ENCODE measurements at regions not wholly inside any gene's neighbourhood (a gene's known extent, or its start where the extent isn't known, plus 50 kb on each side); places are given as distances from the start of the nearest gene placed in this dataset.

- TF ChIP-seq CEBPZ (IDR thresholded peaks at IDR 0.05; ENCODE audit: low read depth, low read length) = no peak
- TF ChIP-seq, protein P1, sequence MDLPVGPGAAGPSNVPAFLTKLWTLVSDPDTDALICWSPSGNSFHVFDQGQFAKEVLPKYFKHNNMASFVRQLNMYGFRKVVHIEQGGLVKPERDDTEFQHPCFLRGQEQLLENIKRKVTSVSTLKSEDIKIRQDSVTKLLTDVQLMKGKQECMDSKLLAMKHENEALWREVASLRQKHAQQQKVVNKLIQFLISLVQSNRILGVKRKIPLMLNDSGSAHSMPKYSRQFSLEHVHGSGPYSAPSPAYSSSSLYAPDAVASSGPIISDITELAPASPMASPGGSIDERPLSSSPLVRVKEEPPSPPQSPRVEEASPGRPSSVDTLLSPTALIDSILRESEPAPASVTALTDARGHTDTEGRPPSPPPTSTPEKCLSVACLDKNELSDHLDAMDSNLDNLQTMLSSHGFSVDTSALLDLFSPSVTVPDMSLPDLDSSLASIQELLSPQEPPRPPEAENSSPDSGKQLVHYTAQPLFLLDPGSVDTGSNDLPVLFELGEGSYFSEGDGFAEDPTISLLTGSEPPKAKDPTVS (IDR thresholded peaks at IDR 0.05; ENCODE audit: low read depth, low read length) = no peak
- no peak for TF ChIP-seq ATF7 (IDR thresholded peaks at IDR 0.05; ENCODE audit: low read depth)
- TF ChIP-seq SMAD5 (IDR thresholded peaks at IDR 0.05; ENCODE audit: low read depth) = no peak
- no peak for TF ChIP-seq TCF3 (IDR thresholded peaks at IDR 0.05; ENCODE audit: borderline replicate concordance, insufficient read depth, low read depth, low read length)
- no peak for TF ChIP-seq NR2C1 (IDR thresholded peaks at IDR 0.05)
- TF ChIP-seq RELA (IDR thresholded peaks at IDR 0.05; ENCODE audit: borderline replicate concordance, partially characterized antibody) = no peak
- no peak for TF ChIP-seq NFYB (IDR thresholded peaks at IDR 0.05; ENCODE audit: insufficient read depth, low read depth, low read length)
- no peak for TF ChIP-seq RAD21 (IDR thresholded peaks at IDR 0.05; ENCODE audit: insufficient read depth, low read depth, low read length)
- no peak for TF ChIP-seq ZSCAN29 (IDR thresholded peaks at IDR 0.05)
Observed at GRCh38 chr9:31389075-31389474, 995.4 kb upstream of the ACO1 start (continued).
